SK-N-SH (cell line): ENCODE measurements at regions not wholly inside any gene's neighbourhood (a gene's known extent, or its start where the extent isn't known, plus 50 kb on each side); places are given as distances from the start of the nearest gene placed in this dataset.

ENCODE experiments used
- CTCF ChIA-PET: fragments of 300-600, 350-600 bp; formaldehyde crosslinking; extraction: SDS; loops from one replicate; lab custom pipeline; 2021; lab: Yijun Ruan, JAX
- POLR2A ChIA-PET: fragments of 350-600 bp; sonication (Branson Sonifier 250); formaldehyde crosslinking; extraction: SDS; loops from one replicate; lab custom pipeline; 2020; ENCODE audit warnings: antibody characterized with exemption, inconsistent platforms; lab: Yijun Ruan, JAX
- DNase-seq: peaks from one replicate; pipeline ENCODE4 v3.0.0; 2012
- H2AFZ ChIP-seq: fragments of 200-600 bp; sonication (generic); 2 replicates; pipeline ENCODE4 v1.8.1; 2016; ENCODE audit warnings: antibody characterized with exemption, mild to moderate bottlenecking, low read depth
- H3F3A ChIP-seq: fragments of 200-600 bp; sonication (generic); replicated peaks from 2 replicates; pipeline ENCODE3; 2016; ENCODE audit warnings: antibody characterized with exemption, mild to moderate bottlenecking; ENCODE audit not compliant: insufficient read depth
- H3K27ac ChIP-seq, 2 experiments: fragments of 200-500 bp in 1 of 2; fragments of 200-600 bp in 1 of 2; sonication (Bioruptor generic) in 1 of 2; sonication (generic), shearing (Covaris generic) in 1 of 2; 2 replicates each; pipeline versions ENCODE4 v1.5.1 to v1.6.1; 2014 to 2016; ENCODE audit warnings: low read depth in 2 of 2, inconsistent platforms in 1 of 2, low read length in 1 of 2, mild to moderate bottlenecking in 1 of 2, mixed read lengths in 1 of 2
- H3K27me3 ChIP-seq: fragments of 200-600 bp; sonication (generic), shearing (Covaris generic); 2 replicates; pipeline ENCODE4 v1.6.1; 2016; ENCODE audit warnings: mixed run types; ENCODE audit not compliant: insufficient read depth
- H3K36me3 ChIP-seq, 2 experiments: fragments of 200-500 bp in 1 of 2; fragments of 200-600 bp in 1 of 2; sonication (Bioruptor generic) in 1 of 2; sonication (generic) in 1 of 2; replicated peaks in 1 of 2; 2 replicates each; pipeline versions ENCODE3 to v1.5.1; 2014 to 2016; ENCODE audit warnings: low read length in 1 of 2, mild to moderate bottlenecking in 1 of 2; ENCODE audit not compliant: insufficient read depth in 2 of 2, control insufficient read depth in 1 of 2
- H3K4me1 ChIP-seq, 2 experiments: fragments of 200-500 bp in 1 of 2; fragments of 200-600 bp in 1 of 2; sonication (Bioruptor generic) in 1 of 2; sonication (generic), shearing (Covaris generic) in 1 of 2; 2 replicates each; pipeline versions ENCODE4 v1.5.1 to v1.6.1; 2014 to 2016; ENCODE audit warnings: low read depth in 1 of 2, low read length in 1 of 2, mixed run types in 1 of 2; ENCODE audit not compliant: insufficient read depth in 2 of 2, control insufficient read depth in 1 of 2
- H3K4me2 ChIP-seq: fragments of 200-600 bp; sonication (generic), shearing (Covaris generic); 2 replicates; pipeline ENCODE4 v1.6.1; 2017; ENCODE audit warnings: mixed run types
- H3K4me3 ChIP-seq, 2 experiments: fragments of 200-500 bp in 1 of 2; fragments of 200-600 bp in 1 of 2; sonication (Bioruptor generic) in 1 of 2; sonication (generic), shearing (Covaris generic) in 1 of 2; 2 replicates each; pipeline versions ENCODE4 v1.5.1 to v1.8.1; 2014 to 2016; ENCODE audit warnings: low read depth in 2 of 2, inconsistent platforms in 1 of 2, low read length in 1 of 2, mild to moderate bottlenecking in 1 of 2, mixed read lengths in 1 of 2, moderate library complexity in 1 of 2
- H3K79me2 ChIP-seq: fragments of 200-600 bp; sonication (generic); 2 replicates; pipeline ENCODE4 v1.8.1; 2017; ENCODE audit warnings: mild to moderate bottlenecking; ENCODE audit not compliant: insufficient read depth
- H3K9ac ChIP-seq: fragments of 200-600 bp; sonication (generic); 2 replicates; pipeline ENCODE4 v1.6.1; 2017; ENCODE audit warnings: mixed run types
- H3K9me2 ChIP-seq: fragments of 200-600 bp; sonication (generic); 2 replicates; pipeline ENCODE4 v1.6.1; 2017; ENCODE audit warnings: mixed run types
- H3K9me3 ChIP-seq: fragments of 200-600 bp; sonication (generic); 2 replicates; pipeline ENCODE4 v1.6.1; 2017; ENCODE audit warnings: mixed run types, mild to moderate bottlenecking, moderate library complexity
- H4K20me1 ChIP-seq: fragments of 200-600 bp; sonication (generic); 2 replicates; pipeline ENCODE4 v1.6.1; 2017; ENCODE audit warnings: mild to moderate bottlenecking, mixed run types; ENCODE audit not compliant: insufficient read depth
- EP300 ChIP-seq, 2 experiments: IDR thresholded peaks; 2 replicates each; pipeline versions ENCODE4 v1.4.0 to v1.6.1; 2012; ENCODE audit warnings: borderline replicate concordance in 1 of 2, low read depth in 1 of 2, low read length in 1 of 2
- EZH2phosphoT487 ChIP-seq: fragments of 200-600 bp; sonication (generic); IDR thresholded peaks from 2 replicates; pipeline ENCODE4 v1.6.1; 2017; ENCODE audit warnings: low read depth, mixed run types, mild to moderate bottlenecking, antibody characterized with exemption, moderate library complexity, borderline replicate concordance
- FOSL2 ChIP-seq: IDR thresholded peaks from 2 replicates; pipeline ENCODE4 v1.4.0; 2012; ENCODE audit warnings: low read depth, mild to moderate bottlenecking, moderate library complexity, borderline replicate concordance
- NRF1 ChIP-seq: IDR thresholded peaks from 2 replicates; pipeline ENCODE4 v1.6.1; 2012; ENCODE audit warnings: low read depth, mild to moderate bottlenecking, low read length
- POLR2AphosphoS5 ChIP-seq: IDR thresholded peaks from 2 replicates; pipeline ENCODE4 v1.6.1; 2012; ENCODE audit warnings: low read depth, low read length
- RFX5 ChIP-seq: IDR thresholded peaks from 2 replicates; pipeline ENCODE4 v1.6.1; 2012; ENCODE audit warnings: mild to moderate bottlenecking, improper control_type of control experiment, low read length
- SIN3A ChIP-seq: IDR thresholded peaks from 2 replicates; pipeline ENCODE4 v1.6.1; 2012; ENCODE audit warnings: low read depth, mild to moderate bottlenecking, low read length, moderate library complexity, borderline replicate concordance
- WGBS: methylation state at CpG from one replicate; pipeline ENCODE4 v1.1.6; 2017; ENCODE audit warnings: low lambda C conversion rate; 5-methylcytosine and 5-hydroxymethylcytosine counted together
- TF ChIP-seq, protein P1 (sequence below): IDR thresholded peaks from 2 replicates; pipeline ENCODE4 v1.6.1; 2012; ENCODE audit warnings: mild to moderate bottlenecking, low read depth, low read length, moderate library complexity
- TF ChIP-seq, protein P2 (sequence below): fragments of 150-350 bp; IDR thresholded peaks from 2 replicates; pipeline ENCODE4 v1.6.1; 2017; ENCODE audit warnings: antibody characterized with exemption, low read length, low read depth, borderline replicate concordance
- TF ChIP-seq, protein P3 (sequence below): IDR thresholded peaks from 2 replicates; pipeline ENCODE4 v1.4.0; 2012; ENCODE audit warnings: low read depth, borderline replicate concordance
- TF ChIP-seq, protein P4 (sequence below): fragments of 200-600 bp; sonication (generic); IDR thresholded peaks from 2 replicates; pipeline ENCODE4 v1.6.1; 2017; ENCODE audit warnings: antibody characterized with exemption, mild to moderate bottlenecking, moderate library complexity

DNA sequence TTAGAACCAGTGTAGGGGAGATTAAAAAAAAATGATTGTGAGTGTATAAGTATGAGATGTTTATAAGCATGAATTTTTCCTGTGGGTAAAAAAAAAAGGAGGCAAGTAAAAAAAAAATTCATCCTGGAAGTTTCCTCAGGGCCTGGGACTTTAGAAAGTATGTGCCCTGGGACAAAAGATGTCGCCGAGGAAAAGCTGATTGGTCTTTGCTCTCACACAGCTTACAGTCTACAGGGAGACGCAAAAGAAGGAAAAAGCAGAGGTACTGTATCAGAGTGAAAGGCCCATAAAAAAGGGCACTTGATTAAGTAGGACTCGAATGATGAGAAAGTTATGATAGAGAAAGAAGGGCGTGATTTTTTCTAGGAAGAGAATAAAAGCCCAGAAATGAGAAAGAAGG lies 501.4 kb upstream of the MEF2C start:
- Histone ChIP-seq H3K27me3 (no peaks in the 10 kb centered on the region), H3K79me2 (no peaks in the 10 kb centered on the region), H3F3A (no peaks in the 10 kb centered on the region), H3K36me3 (no peaks in the 10 kb centered on the region), H4K20me1 (no peaks in the 10 kb centered on the region), H3K9me2 (peaks cover 3% of the 10 kb centered on the region; the same call in 1 of the 2 replicates), H3K9ac (no peak overlapping the region), H3K9me3 (no peaks in the 10 kb centered on the region), H3K4me1 (no peaks in the 10 kb centered on the region), H3K4me2 (no peak overlapping the region), H3K27ac (no peak overlapping the region), H2AFZ (0 out of 2 replicates have a peak overlapping the region, but pooled peaks have one; percentile 29), H3K4me3 (no peak overlapping the region)
- POLR2A ChIA-PET = no interaction called here
- no peak for DNase-seq
- WGBS = 77% methylated on average over 5 of the region's 5 CpGs
- CTCF ChIA-PET = no interaction called here
- TF ChIP-seq, protein P1, sequence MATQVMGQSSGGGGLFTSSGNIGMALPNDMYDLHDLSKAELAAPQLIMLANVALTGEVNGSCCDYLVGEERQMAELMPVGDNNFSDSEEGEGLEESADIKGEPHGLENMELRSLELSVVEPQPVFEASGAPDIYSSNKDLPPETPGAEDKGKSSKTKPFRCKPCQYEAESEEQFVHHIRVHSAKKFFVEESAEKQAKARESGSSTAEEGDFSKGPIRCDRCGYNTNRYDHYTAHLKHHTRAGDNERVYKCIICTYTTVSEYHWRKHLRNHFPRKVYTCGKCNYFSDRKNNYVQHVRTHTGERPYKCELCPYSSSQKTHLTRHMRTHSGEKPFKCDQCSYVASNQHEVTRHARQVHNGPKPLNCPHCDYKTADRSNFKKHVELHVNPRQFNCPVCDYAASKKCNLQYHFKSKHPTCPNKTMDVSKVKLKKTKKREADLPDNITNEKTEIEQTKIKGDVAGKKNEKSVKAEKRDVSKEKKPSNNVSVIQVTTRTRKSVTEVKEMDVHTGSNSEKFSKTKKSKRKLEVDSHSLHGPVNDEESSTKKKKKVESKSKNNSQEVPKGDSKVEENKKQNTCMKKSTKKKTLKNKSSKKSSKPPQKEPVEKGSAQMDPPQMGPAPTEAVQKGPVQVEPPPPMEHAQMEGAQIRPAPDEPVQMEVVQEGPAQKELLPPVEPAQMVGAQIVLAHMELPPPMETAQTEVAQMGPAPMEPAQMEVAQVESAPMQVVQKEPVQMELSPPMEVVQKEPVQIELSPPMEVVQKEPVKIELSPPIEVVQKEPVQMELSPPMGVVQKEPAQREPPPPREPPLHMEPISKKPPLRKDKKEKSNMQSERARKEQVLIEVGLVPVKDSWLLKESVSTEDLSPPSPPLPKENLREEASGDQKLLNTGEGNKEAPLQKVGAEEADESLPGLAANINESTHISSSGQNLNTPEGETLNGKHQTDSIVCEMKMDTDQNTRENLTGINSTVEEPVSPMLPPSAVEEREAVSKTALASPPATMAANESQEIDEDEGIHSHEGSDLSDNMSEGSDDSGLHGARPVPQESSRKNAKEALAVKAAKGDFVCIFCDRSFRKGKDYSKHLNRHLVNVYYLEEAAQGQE = no peak
- TF ChIP-seq EZH2phosphoT487 (no peak), FOSL2 (no peak), SIN3A (no peak), RFX5 (no peak), NRF1 (no peak), POLR2AphosphoS5 (no peak), EP300 (IDR thresholded peaks at IDR 0.05; ENCODE audit: borderline replicate concordance in 1 of 2, low read depth in 1 of 2, low read length in 1 of 2) (no peak)
- TF ChIP-seq, protein P2, sequence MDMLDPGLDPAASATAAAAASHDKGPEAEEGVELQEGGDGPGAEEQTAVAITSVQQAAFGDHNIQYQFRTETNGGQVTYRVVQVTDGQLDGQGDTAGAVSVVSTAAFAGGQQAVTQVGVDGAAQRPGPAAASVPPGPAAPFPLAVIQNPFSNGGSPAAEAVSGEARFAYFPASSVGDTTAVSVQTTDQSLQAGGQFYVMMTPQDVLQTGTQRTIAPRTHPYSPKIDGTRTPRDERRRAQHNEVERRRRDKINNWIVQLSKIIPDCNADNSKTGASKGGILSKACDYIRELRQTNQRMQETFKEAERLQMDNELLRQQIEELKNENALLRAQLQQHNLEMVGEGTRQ = no peak
- TF ChIP-seq, protein P3, sequence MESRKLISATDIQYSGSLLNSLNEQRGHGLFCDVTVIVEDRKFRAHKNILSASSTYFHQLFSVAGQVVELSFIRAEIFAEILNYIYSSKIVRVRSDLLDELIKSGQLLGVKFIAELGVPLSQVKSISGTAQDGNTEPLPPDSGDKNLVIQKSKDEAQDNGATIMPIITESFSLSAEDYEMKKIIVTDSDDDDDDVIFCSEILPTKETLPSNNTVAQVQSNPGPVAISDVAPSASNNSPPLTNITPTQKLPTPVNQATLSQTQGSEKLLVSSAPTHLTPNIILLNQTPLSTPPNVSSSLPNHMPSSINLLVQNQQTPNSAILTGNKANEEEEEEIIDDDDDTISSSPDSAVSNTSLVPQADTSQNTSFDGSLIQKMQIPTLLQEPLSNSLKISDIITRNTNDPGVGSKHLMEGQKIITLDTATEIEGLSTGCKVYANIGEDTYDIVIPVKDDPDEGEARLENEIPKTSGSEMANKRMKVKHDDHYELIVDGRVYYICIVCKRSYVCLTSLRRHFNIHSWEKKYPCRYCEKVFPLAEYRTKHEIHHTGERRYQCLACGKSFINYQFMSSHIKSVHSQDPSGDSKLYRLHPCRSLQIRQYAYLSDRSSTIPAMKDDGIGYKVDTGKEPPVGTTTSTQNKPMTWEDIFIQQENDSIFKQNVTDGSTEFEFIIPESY = no peak
- TF ChIP-seq, protein P4, sequence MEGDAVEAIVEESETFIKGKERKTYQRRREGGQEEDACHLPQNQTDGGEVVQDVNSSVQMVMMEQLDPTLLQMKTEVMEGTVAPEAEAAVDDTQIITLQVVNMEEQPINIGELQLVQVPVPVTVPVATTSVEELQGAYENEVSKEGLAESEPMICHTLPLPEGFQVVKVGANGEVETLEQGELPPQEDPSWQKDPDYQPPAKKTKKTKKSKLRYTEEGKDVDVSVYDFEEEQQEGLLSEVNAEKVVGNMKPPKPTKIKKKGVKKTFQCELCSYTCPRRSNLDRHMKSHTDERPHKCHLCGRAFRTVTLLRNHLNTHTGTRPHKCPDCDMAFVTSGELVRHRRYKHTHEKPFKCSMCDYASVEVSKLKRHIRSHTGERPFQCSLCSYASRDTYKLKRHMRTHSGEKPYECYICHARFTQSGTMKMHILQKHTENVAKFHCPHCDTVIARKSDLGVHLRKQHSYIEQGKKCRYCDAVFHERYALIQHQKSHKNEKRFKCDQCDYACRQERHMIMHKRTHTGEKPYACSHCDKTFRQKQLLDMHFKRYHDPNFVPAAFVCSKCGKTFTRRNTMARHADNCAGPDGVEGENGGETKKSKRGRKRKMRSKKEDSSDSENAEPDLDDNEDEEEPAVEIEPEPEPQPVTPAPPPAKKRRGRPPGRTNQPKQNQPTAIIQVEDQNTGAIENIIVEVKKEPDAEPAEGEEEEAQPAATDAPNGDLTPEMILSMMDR = no peak
